Epithelial cell of proximal tubule (primary cell): ENCODE measurements at regions not wholly inside any gene's neighbourhood (a gene's known extent, or its start where the extent isn't known, plus 50 kb on each side); places are given as distances from the start of the nearest gene placed in this dataset.

Source experiments
- DNase-seq: peaks from one replicate; pipeline ENCODE4 v3.0.0-alpha.2; 2011; ENCODE audit warnings: low read depth
- H3K4me3 ChIP-seq: 2 replicates; pipeline ENCODE4 v1.5.1; 2011; ENCODE audit warnings: low read depth, mild to moderate bottlenecking, low read length
- TF ChIP-seq, protein P1 (sequence below): conservative IDR thresholded peaks from 2 replicates; pipeline ENCODE4 v1.5.1; 2012; ENCODE audit warnings: low read depth, mild to moderate bottlenecking, low read length

- TF ChIP-seq, protein P1, sequence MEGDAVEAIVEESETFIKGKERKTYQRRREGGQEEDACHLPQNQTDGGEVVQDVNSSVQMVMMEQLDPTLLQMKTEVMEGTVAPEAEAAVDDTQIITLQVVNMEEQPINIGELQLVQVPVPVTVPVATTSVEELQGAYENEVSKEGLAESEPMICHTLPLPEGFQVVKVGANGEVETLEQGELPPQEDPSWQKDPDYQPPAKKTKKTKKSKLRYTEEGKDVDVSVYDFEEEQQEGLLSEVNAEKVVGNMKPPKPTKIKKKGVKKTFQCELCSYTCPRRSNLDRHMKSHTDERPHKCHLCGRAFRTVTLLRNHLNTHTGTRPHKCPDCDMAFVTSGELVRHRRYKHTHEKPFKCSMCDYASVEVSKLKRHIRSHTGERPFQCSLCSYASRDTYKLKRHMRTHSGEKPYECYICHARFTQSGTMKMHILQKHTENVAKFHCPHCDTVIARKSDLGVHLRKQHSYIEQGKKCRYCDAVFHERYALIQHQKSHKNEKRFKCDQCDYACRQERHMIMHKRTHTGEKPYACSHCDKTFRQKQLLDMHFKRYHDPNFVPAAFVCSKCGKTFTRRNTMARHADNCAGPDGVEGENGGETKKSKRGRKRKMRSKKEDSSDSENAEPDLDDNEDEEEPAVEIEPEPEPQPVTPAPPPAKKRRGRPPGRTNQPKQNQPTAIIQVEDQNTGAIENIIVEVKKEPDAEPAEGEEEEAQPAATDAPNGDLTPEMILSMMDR = no peak
- no peak for DNase-seq
- no peak overlapping the region for H3K4me3 ChIP-seq
Observed at GRCh38 chr5:36755342-36755741, 121.2 kb upstream of the NIPBL start.

DNA sequence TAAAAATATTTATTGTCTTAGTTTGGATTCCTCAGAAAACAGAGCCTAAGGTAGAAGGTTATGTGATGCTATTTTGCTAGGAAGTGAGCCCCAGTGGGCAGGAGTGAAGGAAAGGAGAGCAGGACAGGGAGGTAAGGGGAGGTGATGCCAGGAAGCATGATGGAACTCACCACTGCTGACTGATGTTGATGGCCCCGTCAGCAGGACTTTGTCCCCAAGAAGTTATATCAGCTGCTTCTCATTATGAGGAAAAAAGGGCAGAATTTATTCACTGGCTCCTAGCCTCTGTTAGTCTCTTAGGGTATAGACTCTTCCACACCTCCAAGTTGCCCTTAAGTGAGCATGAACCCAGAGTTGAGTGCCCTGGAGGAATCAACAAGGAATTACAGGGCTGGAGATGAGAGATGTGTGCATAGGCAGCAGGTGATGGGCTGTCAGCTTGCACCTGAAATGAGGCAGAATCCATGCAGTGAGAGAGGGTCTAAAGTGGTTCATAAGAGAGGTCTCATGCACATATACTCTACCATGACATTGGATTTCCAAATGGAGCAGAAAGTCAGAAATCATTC, 120.6 kb upstream of the NIPBL start:
- no peak overlapping the region for H3K4me3 ChIP-seq
- no peak for DNase-seq
- TF ChIP-seq, protein P1 = no peak

DNA sequence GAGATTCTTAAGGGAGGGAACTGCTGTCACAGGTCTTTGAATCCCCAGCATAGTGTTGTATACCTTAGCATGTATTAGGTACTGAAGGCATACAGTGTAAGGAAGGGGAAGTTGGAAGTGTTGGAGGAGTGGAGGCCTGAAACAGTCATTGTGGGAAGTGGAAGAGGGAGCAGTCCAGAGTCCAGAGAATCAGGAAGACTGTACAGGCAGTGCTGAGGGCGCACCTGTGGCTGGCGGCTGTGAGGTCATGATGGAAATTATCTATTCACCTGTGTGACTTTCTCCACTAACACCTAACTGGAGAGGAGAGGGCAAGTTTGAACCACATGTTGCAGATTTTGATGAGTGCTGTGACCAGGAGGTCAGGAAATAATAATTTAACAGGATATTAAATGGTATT, 119.7 kb upstream of the NIPBL start:
- H3K4me3 ChIP-seq = no peak overlapping the region
- no peak for DNase-seq
- TF ChIP-seq, protein P1 = no peak

DNA sequence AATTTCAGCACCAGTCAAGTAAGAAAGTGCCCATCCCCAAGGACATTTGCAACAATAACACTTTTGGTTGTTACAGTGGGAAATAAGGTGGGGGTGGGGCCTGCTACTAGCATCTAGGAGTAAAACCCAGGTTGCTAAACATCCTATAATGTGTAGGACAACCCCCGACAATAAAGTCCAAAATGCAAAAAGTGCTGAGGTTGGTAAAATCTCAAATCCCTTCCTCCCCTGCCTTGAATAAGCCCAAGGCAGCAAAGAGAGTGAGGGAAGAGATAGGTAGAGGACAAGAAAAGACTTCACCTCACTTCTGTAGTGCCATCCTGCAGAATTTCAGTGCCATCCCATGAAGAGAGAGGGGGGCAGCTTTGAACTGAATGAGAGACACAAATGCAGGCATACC, 117.5 kb upstream of the NIPBL start:
- no peak overlapping the region for H3K4me3 ChIP-seq
- TF ChIP-seq, protein P1 = no peak
- DNase-seq = no peak

DNA sequence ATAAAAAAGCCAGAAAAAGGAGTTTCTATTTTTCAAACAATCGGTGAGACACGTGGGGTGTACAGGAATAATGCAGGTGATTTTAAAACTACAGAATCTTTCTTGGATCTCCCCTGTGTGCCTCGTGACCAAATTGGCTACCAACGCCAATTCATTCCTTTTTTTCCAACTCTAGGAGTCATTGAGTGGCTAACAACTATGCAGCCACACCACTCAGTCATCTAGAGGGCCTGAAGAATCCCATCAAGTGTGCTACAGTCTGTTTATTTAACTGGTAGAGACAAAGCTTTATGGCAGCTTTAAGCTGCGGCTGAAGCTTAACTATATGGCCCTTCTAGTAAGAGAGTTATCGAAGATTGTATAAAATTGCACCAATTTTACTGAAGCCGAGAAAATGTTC, 113.1 kb upstream of the NIPBL start:
- TF ChIP-seq, protein P1 = no peak
- no peak for DNase-seq
- no peak overlapping the region for H3K4me3 ChIP-seq

GRCh38 chr5:36765876-36766275, 110.7 kb upstream of the NIPBL start:
- DNase-seq = no peak
- TF ChIP-seq, protein P1 = no peak
- H3K4me3 ChIP-seq = no peak overlapping the region

DNA sequence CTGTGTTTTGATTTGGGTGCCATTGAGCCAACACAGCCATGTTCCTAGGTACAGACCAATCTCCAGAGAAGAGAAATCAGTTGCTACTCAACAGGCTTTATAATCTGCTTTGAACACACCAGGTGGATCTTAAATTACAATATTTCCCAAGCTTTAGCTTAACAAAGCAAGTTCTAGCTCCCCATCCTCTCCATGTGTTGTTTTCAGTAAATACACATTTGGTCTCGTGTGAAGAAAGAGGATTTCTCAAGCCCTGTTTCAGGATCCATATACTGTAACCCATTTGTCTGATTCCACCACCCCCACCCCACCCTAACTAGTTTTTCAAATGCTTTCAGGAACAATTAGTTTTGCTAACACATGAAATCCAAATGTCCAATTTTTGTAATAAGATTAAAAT, 109.6 kb upstream of the NIPBL start:
- no peak overlapping the region for H3K4me3 ChIP-seq
- TF ChIP-seq, protein P1 = no peak
- no peak for DNase-seq
